Naive thymus-derived CD4-positive, alpha-beta T cell (primary cell): ENCODE measurements at regions not wholly inside any gene's neighbourhood (a gene's known extent, or its start where the extent isn't known, plus 50 kb on each side); places are given as distances from the start of the nearest gene placed in this dataset.

Source experiments
- ATAC-seq: fragments of 150-1000 bp; cut with Tn5 transposase; 2 replicates; pipeline ENCODE4 v1.10.0; 2021; ENCODE audit warnings: mild to moderate bottlenecking, moderate library complexity
- CTCF ChIA-PET: fragments of 350-600 bp; sonication (Branson Sonifier 250); formaldehyde crosslinking; loops from one replicate; lab custom pipeline; 2021; ENCODE audit warnings: antibody characterized with exemption; lab: Charles Lee
- POLR2A ChIA-PET: fragments of 350-600 bp; sonication (Branson Sonifier 250); formaldehyde crosslinking; loops from one replicate; lab custom pipeline; 2021; ENCODE audit warnings: antibody characterized with exemption, inconsistent platforms; lab: Charles Lee
- DNase-seq, 9 donors: peaks; one replicate each; pipeline versions ENCODE4 v3.0.0 to v3.0.0-alpha.2; 2020 to 2022; ENCODE audit warnings: mixed read lengths in 1 of 9
- H3K27ac ChIP-seq: one replicate; pipeline ENCODE4 v1.7.0; 2013; ENCODE audit warnings: mild to moderate bottlenecking, low read depth, low read length, moderate library complexity
- H3K27me3 ChIP-seq, 2 donors: one replicate each; pipeline ENCODE4 v1.7.0; 2013; ENCODE audit warnings: low read length in 2 of 2, mild to moderate bottlenecking in 2 of 2, moderate library complexity in 2 of 2; ENCODE audit not compliant: control insufficient read depth in 2 of 2, insufficient read depth in 2 of 2
- H3K36me3 ChIP-seq, 3 experiments: 1 replicate in 2 of 3; 2 replicates in 1 of 3; pipeline ENCODE4 v1.7.0; 2013; ENCODE audit warnings: low read length in 3 of 3, mild to moderate bottlenecking in 3 of 3, moderate library complexity in 1 of 3; ENCODE audit not compliant: insufficient read depth in 3 of 3, control insufficient read depth in 2 of 3
- H3K4me1 ChIP-seq, 2 donors: one replicate each; pipeline ENCODE4 v1.7.0; 2013; ENCODE audit warnings: low read length in 2 of 2, mild to moderate bottlenecking in 2 of 2, moderate library complexity in 1 of 2; ENCODE audit not compliant: control insufficient read depth in 2 of 2, insufficient read depth in 2 of 2
- H3K4me3 ChIP-seq: 2 replicates; pipeline ENCODE4 v1.7.0; 2013; ENCODE audit warnings: mild to moderate bottlenecking, low read length
- H3K9me3 ChIP-seq, 3 experiments: 1 replicate in 2 of 3; 2 replicates in 1 of 3; pipeline ENCODE4 v1.7.0; 2013; ENCODE audit warnings: low read length in 3 of 3; ENCODE audit not compliant: control insufficient read depth in 2 of 3
- H3K27ac Mint-ChIP-seq, 9 donors: one replicate each; pipeline ENCODE4 v1.8.0; 2020 to 2022; ENCODE audit warnings: mixed read lengths in 9 of 9, mild to moderate bottlenecking in 8 of 9, moderate library complexity in 5 of 9, inconsistent platforms in 2 of 9
- H3K27me3 Mint-ChIP-seq, 5 donors: one replicate each; pipeline ENCODE4 v1.8.0; 2021 to 2022; ENCODE audit warnings: mixed read lengths in 5 of 5, mild to moderate bottlenecking in 1 of 5
- H3K36me3 Mint-ChIP-seq, 5 donors: one replicate each; pipeline ENCODE4 v1.8.0; 2020 to 2022; ENCODE audit warnings: mixed read lengths in 5 of 5, mild to moderate bottlenecking in 3 of 5, inconsistent platforms in 1 of 5
- H3K4me1 Mint-ChIP-seq, 7 donors: one replicate each; pipeline ENCODE4 v1.8.0; 2020 to 2022; ENCODE audit warnings: mixed read lengths in 7 of 7, mild to moderate bottlenecking in 3 of 7, inconsistent platforms in 1 of 7
- H3K4me3 Mint-ChIP-seq, 10 donors: one replicate each; pipeline ENCODE4 v1.8.0; 2020 to 2022; ENCODE audit warnings: mild to moderate bottlenecking in 10 of 10, mixed read lengths in 10 of 10, moderate library complexity in 6 of 10, inconsistent platforms in 2 of 10
- H3K9me3 Mint-ChIP-seq, 11 donors: one replicate each; pipeline ENCODE4 v1.8.0; 2020 to 2022; ENCODE audit warnings: mixed read lengths in 11 of 11, mild to moderate bottlenecking in 4 of 11, inconsistent platforms in 1 of 11, moderate library complexity in 1 of 11
- intact Hi-C, 2 donors: fragments of 100-400 bp; cut with micrococcal nuclease; formaldehyde crosslinking; loops; one replicate each; pipeline ENCODE4 v1.15.1; 2023

GRCh38 chr5:142512043-142513042 is 173.5 kb downstream of the FGF1 start:
- Histone ChIP-seq H3K4me1 (no peaks in the 10 kb centered on the region), H3K27ac (no peak overlapping the region), H3K27me3 (no peaks in the 10 kb centered on the region), H3K9me3 (peaks cover 0 to 12% (median 4%) of the 10 kb centered on the region in 3 experiments), H3K4me3 (no peak overlapping the region), H3K36me3 (no peaks in the 10 kb centered on the region)
- DNase-seq (no peak), ATAC-seq (no peak)
- Mint-ChIP-seq H3K27ac (no peak overlapping the region), H3K4me1 (peaks cover 6 to 23% (median 12%) of the 10 kb centered on the region in 7 donors), H3K9me3 (peaks cover 0 to 14% (median 10%) of the 10 kb centered on the region in 11 donors), H3K36me3 (peaks cover 3 to 12% (median 7%) of the 10 kb centered on the region in 5 donors), H3K27me3 (no peaks in the 10 kb centered on the region), H3K4me3 (no peak overlapping the region)
- ChIA-PET CTCF (no interaction called here), POLR2A (no interaction called here)
- intact Hi-C loops: no loop called here

GRCh38 chr5:142511358-142511757 is 174.5 kb downstream of the FGF1 start:
- Mint-ChIP-seq H3K36me3 (peaks cover 0 to 4% (median 4%) of the 10 kb centered on the region in 5 donors), H3K4me1 (peaks cover 6 to 23% (median 12%) of the 10 kb centered on the region in 7 donors), H3K27me3 (peaks cover 0 to 2% (median 0%) of the 10 kb centered on the region in 5 donors), H3K9me3 (peaks cover 0 to 7% (median 3%) of the 10 kb centered on the region in 11 donors), H3K27ac (no peak overlapping the region), H3K4me3 (no peak overlapping the region)
- no peak for DNase-seq
- Histone ChIP-seq H3K27ac (no peak overlapping the region), H3K27me3 (no peaks in the 10 kb centered on the region), H3K4me3 (no peak overlapping the region), H3K9me3 (peaks cover 0 to 4% (median 4%) of the 10 kb centered on the region in 3 experiments), H3K36me3 (no peaks in the 10 kb centered on the region), H3K4me1 (no peaks in the 10 kb centered on the region)
- POLR2A ChIA-PET: no interaction called here
- CTCF ChIA-PET: no interaction called here
- ATAC-seq: no peak
- intact Hi-C loops: no loop called here

GRCh38 chr5:142509026-142509425 is 176.9 kb downstream of the FGF1 start:
- Mint-ChIP-seq H3K4me3 (peak overlapping the region in 4 of 10 donors; percentile 7 to 46 (median 24)), H3K36me3 (peaks cover 0 to 3% (median 0%) of the 10 kb centered on the region in 5 donors), H3K9me3 (peaks cover 0 to 5% (median 0%) of the 10 kb centered on the region in 11 donors), H3K27ac (peak overlapping the region in 2 of 9 donors; percentile 8 to 62), H3K4me1 (peaks cover 7 to 23% (median 16%) of the 10 kb centered on the region in 7 donors), H3K27me3 (peaks cover 0 to 2% (median 0%) of the 10 kb centered on the region in 5 donors)
- POLR2A ChIA-PET: no interaction called here
- CTCF ChIA-PET: no interaction called here
- intact Hi-C loops: no loop called here
- H3K4me1 ChIP-seq: no peaks in the 10 kb centered on the region
- no peak for DNase-seq
- no peaks in the 10 kb centered on the region for H3K9me3 ChIP-seq
- H3K36me3 ChIP-seq: no peaks in the 10 kb centered on the region
- no peak overlapping the region for H3K27ac ChIP-seq
- ATAC-seq: no peak
- no peaks in the 10 kb centered on the region for H3K27me3 ChIP-seq
- H3K4me3 ChIP-seq: no peak overlapping the region

- DNase-seq (no peak), ATAC-seq (no peak)
- ChIA-PET CTCF (no interaction called here), POLR2A (no interaction called here)
- no peaks in the 10 kb centered on the region for H3K4me1 ChIP-seq
- intact Hi-C loops: no loop called here
- no peak overlapping the region for H3K27ac ChIP-seq
- H3K4me3 ChIP-seq: no peak overlapping the region
- no peaks in the 10 kb centered on the region for H3K9me3 ChIP-seq
- H3K27ac Mint-ChIP-seq: peak overlapping the region in 2 of 9 donors; percentile 8 to 69
- H3K9me3 Mint-ChIP-seq: peaks cover 0 to 5% (median 0%) of the 10 kb centered on the region in 11 donors
- H3K27me3 ChIP-seq: no peaks in the 10 kb centered on the region
- no peaks in the 10 kb centered on the region for H3K36me3 ChIP-seq
- peaks cover 7 to 23% (median 19%) of the 10 kb centered on the region in 7 donors for H3K4me1 Mint-ChIP-seq
- H3K36me3 Mint-ChIP-seq: peaks cover 0 to 3% (median 0%) of the 10 kb centered on the region in 5 donors
- H3K27me3 Mint-ChIP-seq: peaks cover 0 to 2% (median 0%) of the 10 kb centered on the region in 5 donors
- peak overlapping the region in 3 of 10 donors; percentile 7 to 46 (median 15) for H3K4me3 Mint-ChIP-seq
These were observed 177.3 kb downstream of the FGF1 start for GRCh38 chr5:142508591-142508990.

- Mint-ChIP-seq H3K36me3 (peaks cover 0 to 4% (median 0%) of the 10 kb centered on the region in 5 donors), H3K27ac (peak overlapping the region in 1 of 9 donors; percentile 69), H3K9me3 (peaks cover 0 to 5% (median 0%) of the 10 kb centered on the region in 11 donors), H3K4me1 (peaks cover 7 to 23% (median 19%) of the 10 kb centered on the region in 7 donors), H3K27me3 (peaks cover 0 to 2% (median 0%) of the 10 kb centered on the region in 5 donors), H3K4me3 (no peak overlapping the region)
- Histone ChIP-seq H3K27ac (no peak overlapping the region), H3K4me1 (no peaks in the 10 kb centered on the region), H3K9me3 (no peaks in the 10 kb centered on the region), H3K36me3 (no peaks in the 10 kb centered on the region), H3K27me3 (no peaks in the 10 kb centered on the region), H3K4me3 (no peak overlapping the region)
- ChIA-PET POLR2A (no interaction called here), CTCF (no interaction called here)
- intact Hi-C loops: no loop called here
- no peak for ATAC-seq
- DNase-seq: peak in 1 of 9 donors; percentile 26
These were observed 178.1 kb downstream of the FGF1 start for GRCh38 chr5:142507531-142508372.

GRCh38 chr5:142506756-142507155 is 179.1 kb downstream of the FGF1 start:
- ChIA-PET CTCF (no interaction called here), POLR2A (no interaction called here)
- Histone ChIP-seq H3K36me3 (no peaks in the 10 kb centered on the region), H3K27me3 (no peaks in the 10 kb centered on the region), H3K4me3 (no peak overlapping the region), H3K9me3 (no peaks in the 10 kb centered on the region), H3K27ac (no peak overlapping the region), H3K4me1 (no peaks in the 10 kb centered on the region)
- no peak for ATAC-seq
- peaks cover 0 to 5% (median 0%) of the 10 kb centered on the region in 11 donors for H3K9me3 Mint-ChIP-seq
- H3K27ac Mint-ChIP-seq: no peak overlapping the region
- peaks cover 0 to 4% (median 0%) of the 10 kb centered on the region in 5 donors for H3K36me3 Mint-ChIP-seq
- no peak overlapping the region for H3K4me3 Mint-ChIP-seq
- intact Hi-C loops: no loop called here
- no peak for DNase-seq
- peaks cover 7 to 23% (median 19%) of the 10 kb centered on the region in 7 donors for H3K4me1 Mint-ChIP-seq
- H3K27me3 Mint-ChIP-seq: peaks cover 0 to 2% (median 0%) of the 10 kb centered on the region in 5 donors
